GM10248 (cell line): ENCODE measurements at regions not wholly inside any gene's neighbourhood (a gene's known extent, or its start where the extent isn't known, plus 50 kb on each side); places are given as distances from the start of the nearest gene placed in this dataset.

ENCODE experiments used
- CTCF ChIA-PET: fragments of 300-600 bp; sonication (Branson Sonifier 250); formaldehyde crosslinking; extraction: SDS; loops from one replicate; lab custom pipeline; 2021; ENCODE audit warnings: antibody characterized with exemption; lab: Yijun Ruan, JAX
- POLR2A ChIA-PET: fragments of 350-650 bp; sonication (Branson Sonifier 250); formaldehyde crosslinking; extraction: SDS; loops from one replicate; lab custom pipeline; 2020; ENCODE audit warnings: antibody characterized with exemption; lab: Yijun Ruan, JAX
- DNase-seq: peaks from one replicate; pipeline ENCODE4 v3.0.0; 2012; ENCODE audit errors: extremely low spot score
- TF ChIP-seq, protein P1 (sequence below): IDR thresholded peaks from 2 replicates; pipeline ENCODE4 v1.5.1; 2012; ENCODE audit warnings: mild to moderate bottlenecking, low read depth; ENCODE audit errors: extremely low read depth, missing control alignments, control extremely low read depth

DNA sequence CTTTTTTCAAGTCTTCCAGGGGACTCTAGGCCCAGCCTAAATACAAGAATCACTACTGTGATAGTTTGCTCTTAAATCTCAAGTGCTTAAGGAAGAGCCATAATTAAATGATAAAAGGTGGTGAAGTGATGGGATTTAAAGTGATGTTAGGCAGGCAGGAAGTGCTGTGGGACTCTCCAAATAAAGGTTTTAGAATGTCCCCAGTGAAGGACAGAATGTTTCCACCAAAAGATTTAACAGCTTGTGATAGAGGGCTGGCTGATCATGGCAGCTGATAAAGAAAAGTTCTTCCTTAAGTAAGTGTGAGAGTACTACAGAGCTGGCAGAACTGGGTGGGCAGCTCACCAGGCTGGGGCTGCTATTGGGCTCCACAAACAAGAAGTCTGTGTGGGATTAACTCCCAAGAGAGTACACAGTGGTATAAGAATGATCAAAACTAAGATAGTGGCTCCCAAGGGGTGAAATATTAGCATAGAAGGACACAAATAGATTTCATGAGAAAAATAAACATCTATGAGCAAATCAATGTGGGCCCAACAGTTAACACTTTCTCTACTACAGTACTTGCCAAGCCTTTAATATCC lies 637.2 kb upstream of the CPEB2 start:
- POLR2A ChIA-PET, result no interaction called here
- TF ChIP-seq, protein P1, sequence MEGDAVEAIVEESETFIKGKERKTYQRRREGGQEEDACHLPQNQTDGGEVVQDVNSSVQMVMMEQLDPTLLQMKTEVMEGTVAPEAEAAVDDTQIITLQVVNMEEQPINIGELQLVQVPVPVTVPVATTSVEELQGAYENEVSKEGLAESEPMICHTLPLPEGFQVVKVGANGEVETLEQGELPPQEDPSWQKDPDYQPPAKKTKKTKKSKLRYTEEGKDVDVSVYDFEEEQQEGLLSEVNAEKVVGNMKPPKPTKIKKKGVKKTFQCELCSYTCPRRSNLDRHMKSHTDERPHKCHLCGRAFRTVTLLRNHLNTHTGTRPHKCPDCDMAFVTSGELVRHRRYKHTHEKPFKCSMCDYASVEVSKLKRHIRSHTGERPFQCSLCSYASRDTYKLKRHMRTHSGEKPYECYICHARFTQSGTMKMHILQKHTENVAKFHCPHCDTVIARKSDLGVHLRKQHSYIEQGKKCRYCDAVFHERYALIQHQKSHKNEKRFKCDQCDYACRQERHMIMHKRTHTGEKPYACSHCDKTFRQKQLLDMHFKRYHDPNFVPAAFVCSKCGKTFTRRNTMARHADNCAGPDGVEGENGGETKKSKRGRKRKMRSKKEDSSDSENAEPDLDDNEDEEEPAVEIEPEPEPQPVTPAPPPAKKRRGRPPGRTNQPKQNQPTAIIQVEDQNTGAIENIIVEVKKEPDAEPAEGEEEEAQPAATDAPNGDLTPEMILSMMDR, result no peak
- CTCF ChIA-PET, result interaction anchor here (1.6 kb wide), 1 partner anchor 25 kb away, joined by 3 read pairs; no protein-coding TSS in a partner anchor
- no peak for DNase-seq

DNA sequence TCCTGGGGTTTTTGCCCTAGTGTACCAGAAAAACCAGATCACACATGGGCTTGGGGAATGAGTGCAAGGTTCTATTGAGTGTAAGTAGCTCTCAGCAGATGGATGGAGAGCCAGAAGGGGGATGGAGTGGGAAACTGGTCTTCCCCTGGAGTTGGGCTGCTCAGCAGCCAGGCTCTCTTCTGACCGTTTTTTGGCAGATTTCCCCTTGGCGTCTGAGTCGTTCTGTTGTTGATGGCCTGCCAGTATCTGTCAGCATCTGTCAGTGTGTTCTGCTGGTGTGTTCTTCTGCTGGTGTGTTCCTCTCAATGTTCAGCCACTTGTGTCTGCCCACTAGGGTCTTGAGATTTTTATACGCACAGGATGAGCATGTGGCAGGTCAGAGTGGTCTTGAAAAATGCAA lies 633.9 kb upstream of the CPEB2 start:
- DNase-seq, result no peak
- CTCF ChIA-PET, result no interaction called here
- POLR2A ChIA-PET, result no interaction called here
- TF ChIP-seq, protein P1, result no peak

GRCh38 chr4:14371131-14371530 lies 631.1 kb upstream of the CPEB2 start:
- ChIA-PET CTCF (interaction anchor here (1.1 to 1.3 kb wide), 2 partner anchors 10 to 13 kb away, joined by 3 read pairs; no protein-coding TSS in a partner anchor), POLR2A (no interaction called here)
- TF ChIP-seq, protein P1, result no peak
- DNase-seq, result no peak

- ChIA-PET CTCF (no interaction called here), POLR2A (no interaction called here)
- DNase-seq, result no peak
- TF ChIP-seq, protein P1, result no peak
Observed at GRCh38 chr4:14375816-14376215, 626.5 kb upstream of the CPEB2 start.

DNA sequence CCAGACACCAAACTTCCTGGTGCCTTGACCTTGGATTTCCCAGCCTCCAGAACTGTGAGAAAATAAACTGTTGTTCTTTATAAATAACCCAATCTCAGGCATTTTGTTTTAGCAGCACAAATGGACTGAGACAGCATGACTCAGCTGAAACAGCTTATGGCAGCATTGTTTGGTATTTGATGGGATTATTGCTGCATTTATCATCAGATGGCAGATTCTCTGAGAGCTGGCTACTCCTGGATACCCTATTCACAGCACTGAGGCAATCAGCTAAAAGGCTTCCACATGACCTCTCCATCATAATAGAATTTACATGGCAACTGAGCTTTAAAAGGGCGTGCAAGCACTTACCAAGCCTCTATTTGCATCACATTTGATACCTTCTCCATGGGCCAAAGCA lies 623.1 kb upstream of the CPEB2 start:
- CTCF ChIA-PET, result no interaction called here
- DNase-seq, result no peak
- POLR2A ChIA-PET, result no interaction called here

DNA sequence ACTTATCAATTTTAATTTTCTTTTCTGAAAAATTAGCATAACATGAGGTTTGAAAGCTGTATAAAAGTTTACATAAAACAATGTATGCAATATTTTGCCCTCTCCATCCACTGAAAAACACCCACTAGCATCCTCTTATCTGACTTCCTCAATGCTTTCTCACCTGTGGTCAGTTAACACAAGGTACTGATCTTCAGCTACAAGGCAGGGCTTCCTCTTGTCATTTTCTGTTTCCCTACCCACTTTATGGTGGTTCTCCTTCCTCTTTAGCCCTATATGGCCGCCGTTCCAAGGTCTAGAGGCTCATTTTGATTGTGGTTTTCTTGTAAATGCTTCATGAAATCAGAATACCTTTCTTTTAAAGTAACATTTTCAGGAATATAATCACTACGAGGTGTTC lies 618.6 kb upstream of the CPEB2 start:
- no peak for DNase-seq
- ChIA-PET CTCF (interaction anchor here (1.3 kb wide), 1 partner anchor 11 kb away, joined by 3 read pairs; no protein-coding TSS in a partner anchor), POLR2A (no interaction called here)
- TF ChIP-seq, protein P1, result no peak

More for the DNA sequence above, 623.1 kb upstream of the CPEB2 start:
- TF ChIP-seq, protein P1, result no peak
